ENCODE measurements at regions not wholly inside any gene's neighbourhood (a gene's known extent, or its start where the extent isn't known, plus 50 kb on each side); places are given as distances from the start of the nearest gene placed in this dataset.
A peak's percentile ranks its signal among the peaks of the same experiment; 100 is the strongest.

DNA sequence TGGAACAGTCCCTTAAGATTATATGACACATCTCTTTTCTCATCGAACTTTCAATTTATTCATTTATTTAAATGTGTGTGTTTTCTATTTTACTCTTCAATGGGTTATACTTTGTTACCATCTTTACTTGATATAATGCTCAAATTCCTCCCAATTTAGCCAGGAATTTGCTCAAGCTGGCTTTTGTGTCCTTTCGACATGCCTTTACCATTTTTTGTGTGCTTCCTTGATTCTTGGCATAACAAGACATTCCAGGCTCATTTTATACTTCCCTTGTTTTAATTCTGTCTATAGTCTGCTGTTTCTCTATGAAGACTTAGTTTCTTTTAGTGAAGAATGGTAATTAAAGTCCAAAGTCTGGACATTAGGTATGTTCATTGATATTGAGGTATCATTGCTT is 315.8 kb downstream of the AEBP2 start:
- no peak overlapping the region for H3K27ac ChIP-seq
- H3K27me3 ChIP-seq, result no peaks in the 10 kb centered on the region
- H3K36me3 ChIP-seq, result no peaks in the 10 kb centered on the region
- TF ChIP-seq, protein P1, sequence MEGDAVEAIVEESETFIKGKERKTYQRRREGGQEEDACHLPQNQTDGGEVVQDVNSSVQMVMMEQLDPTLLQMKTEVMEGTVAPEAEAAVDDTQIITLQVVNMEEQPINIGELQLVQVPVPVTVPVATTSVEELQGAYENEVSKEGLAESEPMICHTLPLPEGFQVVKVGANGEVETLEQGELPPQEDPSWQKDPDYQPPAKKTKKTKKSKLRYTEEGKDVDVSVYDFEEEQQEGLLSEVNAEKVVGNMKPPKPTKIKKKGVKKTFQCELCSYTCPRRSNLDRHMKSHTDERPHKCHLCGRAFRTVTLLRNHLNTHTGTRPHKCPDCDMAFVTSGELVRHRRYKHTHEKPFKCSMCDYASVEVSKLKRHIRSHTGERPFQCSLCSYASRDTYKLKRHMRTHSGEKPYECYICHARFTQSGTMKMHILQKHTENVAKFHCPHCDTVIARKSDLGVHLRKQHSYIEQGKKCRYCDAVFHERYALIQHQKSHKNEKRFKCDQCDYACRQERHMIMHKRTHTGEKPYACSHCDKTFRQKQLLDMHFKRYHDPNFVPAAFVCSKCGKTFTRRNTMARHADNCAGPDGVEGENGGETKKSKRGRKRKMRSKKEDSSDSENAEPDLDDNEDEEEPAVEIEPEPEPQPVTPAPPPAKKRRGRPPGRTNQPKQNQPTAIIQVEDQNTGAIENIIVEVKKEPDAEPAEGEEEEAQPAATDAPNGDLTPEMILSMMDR (IDR thresholded peaks at IDR 0.05; ENCODE audit: low read depth, low read length), result no peak
- no peak overlapping the region for H3K4me3 ChIP-seq
- DNase-seq (ENCODE audit: low read depth in 1 of 2, low spot score in 1 of 2), result peak in 1 of 2 donors; percentile 45
- no peaks in the 10 kb centered on the region for H3K4me1 ChIP-seq (ENCODE audit: low read depth)
- no peaks in the 10 kb centered on the region for H3K9me3 ChIP-seq (ENCODE audit: low read depth)

DNA sequence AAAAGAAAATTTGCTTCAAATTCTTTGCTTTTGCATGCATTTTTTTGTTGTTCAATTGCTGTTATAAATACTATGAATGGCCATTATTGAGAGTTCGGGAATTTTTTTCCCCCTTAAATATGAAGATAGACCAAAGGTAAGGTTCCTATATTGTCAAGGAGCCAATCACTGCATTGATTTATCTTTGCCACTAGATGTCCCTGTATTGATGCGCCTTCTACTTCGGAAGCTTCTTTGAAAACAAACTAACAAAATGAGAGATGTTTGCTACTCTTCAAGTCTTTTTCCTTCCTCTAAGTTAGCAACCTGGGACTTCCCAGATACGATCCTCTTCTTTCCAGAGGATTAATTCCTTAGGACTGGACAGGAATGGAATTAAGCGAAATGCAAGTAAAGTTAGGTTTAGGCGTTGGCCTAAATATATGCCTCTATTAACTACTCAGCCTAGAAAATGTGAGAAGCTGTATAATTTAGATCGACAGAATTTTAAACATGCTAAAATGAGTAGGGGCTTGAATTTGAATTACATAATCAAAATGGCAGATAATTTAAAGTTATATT is 318.1 kb downstream of the AEBP2 start:
- H3K9me3 ChIP-seq (ENCODE audit: low read depth), result no peaks in the 10 kb centered on the region
- no peaks in the 10 kb centered on the region for H3K4me1 ChIP-seq (ENCODE audit: low read depth)
- peak; percentile 27 to 73 for DNase-seq (ENCODE audit: low read depth in 1 of 2, low spot score in 1 of 2)
- H3K27ac ChIP-seq, result no peak overlapping the region
- no peak overlapping the region for H3K4me3 ChIP-seq
- TF ChIP-seq, protein P1 (IDR thresholded peaks at IDR 0.05; ENCODE audit: low read depth, low read length), result peak; percentile 68
- no peaks in the 10 kb centered on the region for H3K36me3 ChIP-seq
- H3K27me3 ChIP-seq, result no peaks in the 10 kb centered on the region

DNA sequence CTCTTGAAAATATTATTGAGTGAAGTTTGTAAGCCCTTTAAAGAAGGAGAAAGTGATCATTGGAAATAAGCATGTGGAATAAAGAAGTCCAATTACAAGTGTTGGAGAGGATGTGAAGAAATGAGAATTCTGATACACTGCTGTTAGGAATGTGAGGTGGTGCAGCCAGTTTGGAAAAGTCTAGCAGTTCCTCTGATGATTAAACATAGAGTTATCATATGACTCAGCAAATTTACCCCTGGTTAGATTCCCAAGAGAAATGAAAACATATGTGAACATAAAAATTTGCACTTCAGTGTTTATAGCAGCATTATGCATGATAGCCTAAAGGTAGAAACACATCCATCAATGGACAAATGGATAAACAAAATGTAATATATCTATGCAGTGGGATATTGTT is 319.9 kb downstream of the AEBP2 start:
- Histone ChIP-seq H3K9me3 (ENCODE audit: low read depth) (no peaks in the 10 kb centered on the region), H3K27me3 (no peaks in the 10 kb centered on the region), H3K36me3 (no peaks in the 10 kb centered on the region), H3K4me1 (ENCODE audit: low read depth) (no peaks in the 10 kb centered on the region), H3K4me3 (no peak overlapping the region), H3K27ac (no peak overlapping the region)
- TF ChIP-seq, protein P1 (IDR thresholded peaks at IDR 0.05; ENCODE audit: low read depth, low read length), result no peak
- peak in 1 of 2 donors; percentile 78 for DNase-seq (ENCODE audit: low read depth in 1 of 2, low spot score in 1 of 2)

DNA sequence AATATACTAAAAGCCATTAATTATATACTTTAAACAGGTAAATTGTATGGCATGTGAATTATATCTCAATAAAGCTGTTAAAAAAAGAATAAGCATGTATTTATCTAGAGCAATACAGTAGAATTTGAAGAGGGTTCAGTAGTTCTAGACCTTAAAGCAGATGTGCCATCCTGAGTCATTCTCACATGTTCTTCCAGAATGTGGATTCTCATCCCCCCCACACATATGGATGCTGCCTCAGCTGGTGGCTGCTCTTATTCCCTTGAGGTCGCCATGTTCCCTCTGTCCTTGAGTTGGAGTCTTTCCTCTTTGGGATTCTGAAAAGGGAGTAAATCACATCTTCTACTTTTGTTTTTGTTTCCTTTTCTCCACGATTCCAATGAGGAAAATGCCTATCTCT is 321.3 kb downstream of the AEBP2 start:
- H3K4me1 ChIP-seq (ENCODE audit: low read depth), result no peaks in the 10 kb centered on the region
- no peak overlapping the region for H3K4me3 ChIP-seq
- no peaks in the 10 kb centered on the region for H3K36me3 ChIP-seq
- TF ChIP-seq, protein P1 (IDR thresholded peaks at IDR 0.05; ENCODE audit: low read depth, low read length), result no peak
- no peak overlapping the region for H3K27ac ChIP-seq
- H3K27me3 ChIP-seq, result no peaks in the 10 kb centered on the region
- no peaks in the 10 kb centered on the region for H3K9me3 ChIP-seq (ENCODE audit: low read depth)
- DNase-seq (ENCODE audit: low read depth in 1 of 2, low spot score in 1 of 2), result no peak

DNA sequence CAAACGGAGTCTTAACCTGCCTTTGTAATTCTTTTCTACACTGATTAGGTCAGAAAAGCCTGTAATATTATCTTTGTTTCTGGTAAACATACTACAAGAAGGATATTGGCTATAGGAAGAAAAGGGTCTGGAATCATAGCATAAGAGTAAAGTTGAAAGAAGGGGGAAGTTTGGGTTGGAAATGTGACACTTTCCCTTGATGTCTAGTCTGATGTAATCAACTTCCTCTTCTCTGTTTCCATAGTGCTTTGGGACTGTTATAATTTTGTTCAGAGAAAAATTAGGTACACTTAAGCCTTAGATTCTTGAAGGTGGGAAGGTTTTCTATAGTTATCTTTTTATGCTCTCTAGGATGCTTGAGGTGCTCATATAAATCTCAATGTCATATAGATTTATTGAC is 322.2 kb downstream of the AEBP2 start:
- TF ChIP-seq, protein P1 (IDR thresholded peaks at IDR 0.05; ENCODE audit: low read depth, low read length), result no peak
- Histone ChIP-seq H3K9me3 (ENCODE audit: low read depth) (no peaks in the 10 kb centered on the region), H3K4me3 (no peak overlapping the region), H3K4me1 (ENCODE audit: low read depth) (no peaks in the 10 kb centered on the region), H3K27me3 (no peaks in the 10 kb centered on the region), H3K36me3 (no peaks in the 10 kb centered on the region), H3K27ac (no peak overlapping the region)
- DNase-seq (ENCODE audit: low read depth in 1 of 2, low spot score in 1 of 2), result no peak

DNA sequence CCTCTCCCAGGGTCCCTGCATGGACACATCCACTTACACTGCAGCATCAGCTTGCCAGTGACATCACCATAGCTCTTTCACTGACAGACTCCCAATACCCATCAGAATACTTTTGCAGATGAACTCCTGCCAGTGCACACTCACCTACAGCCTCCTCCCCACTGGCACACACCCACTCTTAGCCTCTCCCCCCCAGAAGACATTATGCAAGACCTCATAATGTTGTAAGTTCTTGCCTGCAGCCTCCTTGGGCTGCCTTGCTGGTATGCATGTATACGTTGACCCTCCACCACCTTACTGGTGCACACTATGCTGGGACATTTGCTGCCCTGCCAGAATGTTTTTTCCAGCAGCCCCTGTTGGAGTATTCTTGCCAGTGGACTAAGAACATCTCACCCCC is 324.2 kb downstream of the AEBP2 start:
- H3K27me3 ChIP-seq, result no peaks in the 10 kb centered on the region
- H3K4me1 ChIP-seq (ENCODE audit: low read depth), result no peaks in the 10 kb centered on the region
- no peak overlapping the region for H3K4me3 ChIP-seq
- no peaks in the 10 kb centered on the region for H3K36me3 ChIP-seq
- no peak overlapping the region for H3K27ac ChIP-seq
- TF ChIP-seq, protein P1 (IDR thresholded peaks at IDR 0.05; ENCODE audit: low read depth, low read length), result no peak
- DNase-seq (ENCODE audit: low read depth in 1 of 2, low spot score in 1 of 2), result no peak
- H3K9me3 ChIP-seq (ENCODE audit: low read depth), result no peaks in the 10 kb centered on the region

All from cardiac muscle cell (in vitro differentiated cells and primary cell).